ENCODE measurements at regions not wholly inside any gene's neighbourhood (a gene's known extent, or its start where the extent isn't known, plus 50 kb on each side); places are given as distances from the start of the nearest gene placed in this dataset.
"Not testable (repeated sequence)": the region's sequence is repeated elsewhere in the genome, so short reads cannot be mapped to it uniquely, and the experiment has no call there.

GRCh38 chr5:26470439-26470838, 567.9 kb downstream of the CDH9 start:
- intact Hi-C loops (cut with DNase I): no loop called here
- no peak for DNase-seq

- DNase-seq: no peak
- intact Hi-C loops (cut with DNase I): no loop called here
Observed at GRCh38 chr5:26439121-26439520, 599.3 kb downstream of the CDH9 start.

GRCh38 chr5:26434688-26435087, 603.7 kb downstream of the CDH9 start:
- DNase-seq: no peak
- intact Hi-C loops (cut with DNase I): no loop called here

- intact Hi-C loops (cut with DNase I): no loop called here
Observed at GRCh38 chr5:26432386-26432785, 606.0 kb downstream of the CDH9 start.

GRCh38 chr5:26430323-26430722, 608.1 kb downstream of the CDH9 start:
- DNase-seq: no peak
- intact Hi-C loops (cut with DNase I): no loop called here

More at GRCh38 chr5:26432386-26432785, 606.0 kb downstream of the CDH9 start:
- no peak for DNase-seq

GRCh38 chr5:26427281-26427680, 611.1 kb downstream of the CDH9 start:
- intact Hi-C loops (cut with DNase I): no loop called here
- DNase-seq: no peak

- no peak for DNase-seq
- intact Hi-C loops (cut with DNase I): no loop called here
Observed at GRCh38 chr5:26419987-26420386, 618.4 kb downstream of the CDH9 start.

- intact Hi-C loops (cut with DNase I): no loop called here
- DNase-seq: no peak
Observed at GRCh38 chr5:26416911-26417310, 621.5 kb downstream of the CDH9 start.

- DNase-seq: no peak
- intact Hi-C loops (cut with DNase I): no loop called here
Observed at GRCh38 chr5:26415987-26416779, 622.2 kb downstream of the CDH9 start.

- intact Hi-C loops (cut with DNase I): no loop called here
- no peak for DNase-seq
Observed at GRCh38 chr5:26390608-26391007, 647.8 kb downstream of the CDH9 start.

- intact Hi-C loops (cut with DNase I): no loop called here
- DNase-seq: peak in 6 of 42 donors; percentile 5 to 43 (median 16)
Observed at GRCh38 chr5:26388976-26389375, 649.4 kb downstream of the CDH9 start.

- intact Hi-C loops (cut with DNase I): no loop called here
- DNase-seq: no peak
Observed at GRCh38 chr5:26386532-26386931, 651.9 kb downstream of the CDH9 start.

GRCh38 chr5:26364624-26365023, 673.8 kb downstream of the CDH9 start:
- intact Hi-C loops (cut with DNase I): not testable (repeated sequence)

GRCh38 chr5:26343801-26344325, 694.5 kb downstream of the CDH9 start:
- intact Hi-C loops (cut with DNase I): no loop called here
- no peak for DNase-seq

More at GRCh38 chr5:26364624-26365023, 673.8 kb downstream of the CDH9 start:
- DNase-seq: not testable (repeated sequence)

- DNase-seq: no peak
- intact Hi-C loops (cut with DNase I): no loop called here
Observed at GRCh38 chr5:26339576-26339975, 698.8 kb downstream of the CDH9 start.

GRCh38 chr5:26329562-26330189, 708.7 kb downstream of the CDH9 start:
- peak in 3 of 42 donors; percentile 4 to 19 (median 16) for DNase-seq

GRCh38 chr5:26326153-26326759, 712.1 kb downstream of the CDH9 start:
- no peak for DNase-seq
- intact Hi-C loops (cut with DNase I): no loop called here

More at GRCh38 chr5:26329562-26330189, 708.7 kb downstream of the CDH9 start:
- intact Hi-C loops (cut with DNase I): no loop called here

- intact Hi-C loops (cut with DNase I); DNase-seq: not testable (repeated sequence)
Observed at GRCh38 chr5:26325432-26325831, 713.0 kb downstream of the CDH9 start.

GRCh38 chr5:26324273-26324895, 714.0 kb downstream of the CDH9 start:
- DNase-seq; intact Hi-C loops (cut with DNase I): not testable (repeated sequence)
